ENCODE measurements at regions not wholly inside any gene's neighbourhood (a gene's known extent, or its start where the extent isn't known, plus 50 kb on each side); places are given as distances from the start of the nearest gene placed in this dataset.

GRCh38 chr6:137761487-137761886 lies 105.6 kb upstream of the TNFAIP3 start:
- TF ChIP-seq POLR2A (IDR thresholded peaks at IDR 0.05) (no peak), CTCF (IDR thresholded peaks at IDR 0.05) (no peak)

All from vagina (tissue), 2 donors.